Dendritic cell treated with granulocyte-macrophage colony-stimulating factor and Interleukin-4, amounts not matched to agents 40 ng/mL and 50 ng/mL, for 4 days (primary cell): ENCODE measurements at regions not wholly inside any gene's neighbourhood (a gene's known extent, or its start where the extent isn't known, plus 50 kb on each side); places are given as distances from the start of the nearest gene placed in this dataset.
"Not testable (repeated sequence)": the region's sequence is repeated elsewhere in the genome, so short reads cannot be mapped to it uniquely, and the experiment has no call there.

Experiments
- H3K27ac Mint-ChIP-seq: one replicate; pipeline ENCODE4 v1.8.0; 2022; ENCODE audit warnings: mild to moderate bottlenecking, mixed read lengths
- H3K27me3 Mint-ChIP-seq: one replicate; pipeline ENCODE4 v1.8.0; 2022; ENCODE audit warnings: mild to moderate bottlenecking, mixed read lengths
- H3K36me3 Mint-ChIP-seq: one replicate; pipeline ENCODE4 v1.8.0; 2022; ENCODE audit warnings: low read depth, mixed read lengths
- H3K4me1 Mint-ChIP-seq: one replicate; pipeline ENCODE4 v1.8.0; 2022; ENCODE audit warnings: low read depth, mixed read lengths
- H3K4me3 Mint-ChIP-seq: one replicate; pipeline ENCODE4 v1.8.0; 2022; ENCODE audit warnings: mild to moderate bottlenecking, moderate library complexity, mixed read lengths
- H3K9me3 Mint-ChIP-seq: one replicate; pipeline ENCODE4 v1.8.0; 2022; ENCODE audit warnings: mixed read lengths
- intact Hi-C: fragments of 100-400 bp; cut with micrococcal nuclease; formaldehyde crosslinking; loops from one replicate; pipeline ENCODE4 v1.15.0; 2022

- Mint-ChIP-seq H3K4me1 (no peaks in the 10 kb centered on the region), H3K9me3 (no peaks in the 10 kb centered on the region), H3K27ac (no peak overlapping the region), H3K4me3 (no peak overlapping the region), H3K27me3 (no peaks in the 10 kb centered on the region), H3K36me3 (no peaks in the 10 kb centered on the region)
- intact Hi-C loops = loop anchor here (10.0 kb wide), 1 partner anchor 147 kb away; no protein-coding TSS in a partner anchor
These were observed 146.6 kb downstream of the SLC24A2 start for GRCh38 chr9:19642256-19642655.

GRCh38 chr9:19641046-19641445 lies 147.8 kb downstream of the SLC24A2 start:
- Mint-ChIP-seq H3K4me3 (no peak overlapping the region), H3K27me3 (peaks cover 2% of the 10 kb centered on the region), H3K36me3 (no peaks in the 10 kb centered on the region), H3K4me1 (no peaks in the 10 kb centered on the region), H3K9me3 (no peaks in the 10 kb centered on the region), H3K27ac (no peak overlapping the region)
- intact Hi-C loops = loop anchor here (10.0 kb wide), 1 partner anchor 146 kb away; no protein-coding TSS in a partner anchor

- Mint-ChIP-seq H3K36me3 (no peaks in the 10 kb centered on the region), H3K4me3 (no peak overlapping the region), H3K27me3 (peaks cover 2% of the 10 kb centered on the region), H3K9me3 (no peaks in the 10 kb centered on the region), H3K4me1 (no peaks in the 10 kb centered on the region), H3K27ac (no peak overlapping the region)
- intact Hi-C loops = loop anchor here (10.0 kb wide), 1 partner anchor 145 kb away; no protein-coding TSS in a partner anchor
These were observed 148.8 kb downstream of the SLC24A2 start for GRCh38 chr9:19640014-19640413.

- H3K27me3 Mint-ChIP-seq = peaks cover 2% of the 10 kb centered on the region
- no peaks in the 10 kb centered on the region for H3K4me1 Mint-ChIP-seq
- no peaks in the 10 kb centered on the region for H3K9me3 Mint-ChIP-seq
- no peak overlapping the region for H3K4me3 Mint-ChIP-seq
- no peaks in the 10 kb centered on the region for H3K36me3 Mint-ChIP-seq
- H3K27ac Mint-ChIP-seq = no peak overlapping the region
- intact Hi-C loops = no loop called here
These were observed 151.8 kb downstream of the SLC24A2 start for GRCh38 chr9:19637084-19637483.

GRCh38 chr9:19634881-19635280 lies 154.0 kb downstream of the SLC24A2 start:
- Mint-ChIP-seq H3K4me1 (peaks cover 11% of the 10 kb centered on the region), H3K27ac (no peak overlapping the region), H3K9me3 (no peaks in the 10 kb centered on the region), H3K27me3 (peaks cover 2% of the 10 kb centered on the region), H3K4me3 (no peak overlapping the region), H3K36me3 (no peaks in the 10 kb centered on the region)
- intact Hi-C loops = no loop called here

- Mint-ChIP-seq H3K27me3 (peaks cover under 1% of the 10 kb centered on the region), H3K4me3 (no peak overlapping the region), H3K4me1 (peaks cover 11% of the 10 kb centered on the region), H3K36me3 (no peaks in the 10 kb centered on the region), H3K27ac (no peak overlapping the region), H3K9me3 (no peaks in the 10 kb centered on the region)
- intact Hi-C loops = no loop called here
These were observed 157.7 kb downstream of the SLC24A2 start for GRCh38 chr9:19631181-19631580.

GRCh38 chr9:19630760-19631159 lies 158.1 kb downstream of the SLC24A2 start:
- Mint-ChIP-seq H3K27me3 (no peaks in the 10 kb centered on the region), H3K4me3 (no peak overlapping the region), H3K36me3 (no peaks in the 10 kb centered on the region), H3K9me3 (no peaks in the 10 kb centered on the region), H3K4me1 (peaks cover 11% of the 10 kb centered on the region), H3K27ac (no peak overlapping the region)
- intact Hi-C loops = no loop called here

GRCh38 chr9:19629488-19629887 lies 159.3 kb downstream of the SLC24A2 start:
- H3K4me3 Mint-ChIP-seq = no peak overlapping the region
- H3K36me3 Mint-ChIP-seq = no peaks in the 10 kb centered on the region
- intact Hi-C loops = no loop called here
- no peaks in the 10 kb centered on the region for H3K9me3 Mint-ChIP-seq
- H3K27ac Mint-ChIP-seq = no peak overlapping the region
- peaks cover 11% of the 10 kb centered on the region for H3K4me1 Mint-ChIP-seq
- no peaks in the 10 kb centered on the region for H3K27me3 Mint-ChIP-seq

GRCh38 chr9:19625426-19625825 lies 163.4 kb downstream of the SLC24A2 start:
- intact Hi-C loops, H3K4me1 Mint-ChIP-seq, H3K27me3 Mint-ChIP-seq, H3K36me3 Mint-ChIP-seq, H3K27ac Mint-ChIP-seq, H3K9me3 Mint-ChIP-seq, H3K4me3 Mint-ChIP-seq: not testable (repeated sequence)

GRCh38 chr9:19624519-19624918 lies 164.3 kb downstream of the SLC24A2 start:
- H3K4me3 Mint-ChIP-seq = no peak overlapping the region
- no peaks in the 10 kb centered on the region for H3K4me1 Mint-ChIP-seq
- H3K9me3 Mint-ChIP-seq = no peaks in the 10 kb centered on the region
- no peaks in the 10 kb centered on the region for H3K36me3 Mint-ChIP-seq
- peaks cover 4% of the 10 kb centered on the region for H3K27me3 Mint-ChIP-seq
- H3K27ac Mint-ChIP-seq = no peak overlapping the region
- intact Hi-C loops = no loop called here

GRCh38 chr9:19623941-19624340 lies 164.9 kb downstream of the SLC24A2 start:
- H3K4me1 Mint-ChIP-seq = no peaks in the 10 kb centered on the region
- no peaks in the 10 kb centered on the region for H3K36me3 Mint-ChIP-seq
- no peak overlapping the region for H3K4me3 Mint-ChIP-seq
- intact Hi-C loops = no loop called here
- no peak overlapping the region for H3K27ac Mint-ChIP-seq
- H3K27me3 Mint-ChIP-seq = peaks cover 8% of the 10 kb centered on the region
- no peaks in the 10 kb centered on the region for H3K9me3 Mint-ChIP-seq

- H3K9me3 Mint-ChIP-seq = no peaks in the 10 kb centered on the region
- no peaks in the 10 kb centered on the region for H3K4me1 Mint-ChIP-seq
- H3K4me3 Mint-ChIP-seq = no peak overlapping the region
- peaks cover 10% of the 10 kb centered on the region for H3K27me3 Mint-ChIP-seq
- H3K27ac Mint-ChIP-seq = no peak overlapping the region
- H3K36me3 Mint-ChIP-seq = no peaks in the 10 kb centered on the region
- intact Hi-C loops = no loop called here
These were observed 168.5 kb downstream of the SLC24A2 start for GRCh38 chr9:19620326-19620725.

- peaks cover 10% of the 10 kb centered on the region for H3K27me3 Mint-ChIP-seq
- no peaks in the 10 kb centered on the region for H3K9me3 Mint-ChIP-seq
- no peaks in the 10 kb centered on the region for H3K4me1 Mint-ChIP-seq
- intact Hi-C loops = no loop called here
- H3K4me3 Mint-ChIP-seq = no peak overlapping the region
- no peak overlapping the region for H3K27ac Mint-ChIP-seq
- no peaks in the 10 kb centered on the region for H3K36me3 Mint-ChIP-seq
These were observed 169.6 kb downstream of the SLC24A2 start for GRCh38 chr9:19619221-19619620.

- Mint-ChIP-seq H3K36me3 (no peaks in the 10 kb centered on the region), H3K4me1 (no peaks in the 10 kb centered on the region), H3K9me3 (no peaks in the 10 kb centered on the region), H3K27me3 (peaks cover 10% of the 10 kb centered on the region), H3K4me3 (no peak overlapping the region), H3K27ac (no peak overlapping the region)
- intact Hi-C loops = no loop called here
These were observed 170.0 kb downstream of the SLC24A2 start for GRCh38 chr9:19618816-19619215.

- peaks cover 13% of the 10 kb centered on the region for H3K27me3 Mint-ChIP-seq
- no peaks in the 10 kb centered on the region for H3K4me1 Mint-ChIP-seq
- no peak overlapping the region for H3K4me3 Mint-ChIP-seq
- intact Hi-C loops = no loop called here
- H3K36me3 Mint-ChIP-seq = no peaks in the 10 kb centered on the region
- no peaks in the 10 kb centered on the region for H3K9me3 Mint-ChIP-seq
- H3K27ac Mint-ChIP-seq = no peak overlapping the region
These were observed 173.7 kb downstream of the SLC24A2 start for GRCh38 chr9:19615036-19615624.
